NT2/D1 (cell line): ENCODE measurements at regions not wholly inside any gene's neighbourhood (a gene's known extent, or its start where the extent isn't known, plus 50 kb on each side); places are given as distances from the start of the nearest gene placed in this dataset.

Source experiments
- DNase-seq: peaks from one replicate; pipeline ENCODE4 v3.0.0-alpha.2; 2011; ENCODE audit warnings: low read depth, low spot score
- H3K27me3 ChIP-seq: 2 replicates; pipeline ENCODE4 v1.6.0; 2011; ENCODE audit warnings: mild to moderate bottlenecking; ENCODE audit not compliant: insufficient read length, insufficient read depth
- H3K36me3 ChIP-seq: 2 replicates; pipeline ENCODE4 v1.6.1; 2011; ENCODE audit warnings: mild to moderate bottlenecking, low read length, mixed read lengths; ENCODE audit not compliant: insufficient read depth, insufficient read length
- H3K4me1 ChIP-seq: 2 replicates; pipeline ENCODE4 v1.5.1; 2011; ENCODE audit not compliant: insufficient read depth, insufficient read length
- H3K4me3 ChIP-seq: 2 replicates; pipeline ENCODE4 v1.5.1; 2011; ENCODE audit warnings: low read depth; ENCODE audit not compliant: insufficient read length
- H3K9ac ChIP-seq: 2 replicates; pipeline ENCODE4 v1.6.0; 2011; ENCODE audit warnings: low read depth; ENCODE audit not compliant: insufficient read length
- H3K9me3 ChIP-seq: 2 replicates; pipeline ENCODE4 v1.5.1; 2011; ENCODE audit warnings: mild to moderate bottlenecking, low read length; ENCODE audit not compliant: insufficient read depth
- SUZ12 ChIP-seq: IDR thresholded peaks from 2 replicates; pipeline ENCODE4 v1.6.1; 2011; ENCODE audit not compliant: insufficient read length, insufficient read depth; ENCODE audit errors: extremely low read depth
- YY1 ChIP-seq: IDR thresholded peaks from 2 replicates; pipeline ENCODE4 v1.6.1; 2011; ENCODE audit not compliant: insufficient read length, insufficient read depth
- ZNF274 ChIP-seq: IDR thresholded peaks from 2 replicates; pipeline ENCODE4 v1.6.1; 2011; ENCODE audit warnings: mild to moderate bottlenecking, low read depth, low read length

- Histone ChIP-seq H3K9me3 (no peaks in the 10 kb centered on the region), H3K9ac (no peak overlapping the region), H3K36me3 (no peaks in the 10 kb centered on the region), H3K27me3 (no peaks in the 10 kb centered on the region), H3K4me3 (no peak overlapping the region), H3K4me1 (no peaks in the 10 kb centered on the region)
- no peak for DNase-seq
- no peak for TF ChIP-seq SUZ12
- TF ChIP-seq ZNF274: no peak
- no peak for TF ChIP-seq YY1
Observed at GRCh38 chr5:54695198-54695966, 177.8 kb downstream of the SNX18 start.

DNA sequence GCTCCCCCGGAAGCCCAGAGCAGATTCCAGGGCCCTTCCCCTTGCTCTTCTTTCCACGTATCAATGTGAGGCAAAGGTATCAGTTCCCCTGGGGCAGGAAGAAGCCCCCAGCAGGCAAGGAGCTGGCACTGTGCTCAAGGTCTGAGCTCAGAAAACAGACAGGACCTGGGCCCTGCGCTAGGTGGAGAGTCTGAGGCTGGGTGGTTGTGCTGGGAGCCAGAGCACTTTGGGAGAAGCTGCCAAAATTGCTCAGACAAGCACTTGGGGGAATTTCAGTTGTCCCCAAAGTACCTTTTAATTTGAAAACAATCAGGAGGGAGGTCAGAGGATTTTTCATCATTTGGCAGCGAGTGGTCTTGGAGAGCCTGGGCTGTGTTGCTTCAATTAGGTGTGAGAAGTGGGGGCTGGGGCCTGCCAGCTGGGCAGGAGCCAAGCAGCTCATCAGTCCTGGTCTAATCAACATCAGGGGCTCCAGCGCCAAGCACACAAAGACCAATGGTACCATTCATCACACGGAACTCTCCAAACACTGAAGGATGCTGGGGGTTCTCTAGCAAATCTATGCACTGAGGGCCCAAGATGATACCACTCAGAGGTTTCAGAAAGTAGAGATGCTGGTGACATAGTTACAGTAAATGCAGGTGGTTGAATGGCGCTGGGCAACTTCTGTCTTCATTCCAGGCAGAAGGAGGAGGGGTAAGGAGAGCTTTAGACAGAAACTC is 176.5 kb downstream of the SNX18 start:
- DNase-seq: no peak
- Histone ChIP-seq H3K9ac (no peak overlapping the region), H3K36me3 (no peaks in the 10 kb centered on the region), H3K4me3 (no peak overlapping the region), H3K4me1 (no peaks in the 10 kb centered on the region), H3K27me3 (no peaks in the 10 kb centered on the region), H3K9me3 (no peaks in the 10 kb centered on the region)
- TF ChIP-seq ZNF274: no peak
- no peak for TF ChIP-seq YY1
- TF ChIP-seq SUZ12: no peak

DNA sequence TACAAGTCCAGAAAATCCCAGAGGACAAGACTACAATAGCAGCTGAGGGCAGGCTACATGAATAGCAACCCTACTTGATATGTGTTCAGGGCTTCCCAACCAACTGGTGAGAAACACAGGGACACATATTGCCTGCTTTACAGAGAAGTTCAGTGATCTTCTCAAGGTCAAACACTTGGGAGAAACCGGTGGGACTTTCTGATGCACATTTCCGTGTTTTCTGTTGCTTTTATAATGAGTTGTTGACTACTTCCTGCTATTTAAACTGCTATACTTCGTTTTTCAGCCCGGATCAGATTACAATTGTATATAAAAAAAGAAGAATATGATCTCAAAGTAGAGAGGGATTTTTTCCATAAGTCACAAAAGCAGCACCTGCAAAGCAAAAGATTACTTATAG is 175.1 kb downstream of the SNX18 start:
- TF ChIP-seq ZNF274: no peak
- no peak for TF ChIP-seq SUZ12
- TF ChIP-seq YY1: no peak
- Histone ChIP-seq H3K4me3 (no peak overlapping the region), H3K36me3 (no peaks in the 10 kb centered on the region)

GRCh38 chr5:54691656-54692055 is 174.1 kb downstream of the SNX18 start:
- no peaks in the 10 kb centered on the region for H3K4me1 ChIP-seq
- no peak overlapping the region for H3K9ac ChIP-seq
- no peaks in the 10 kb centered on the region for H3K27me3 ChIP-seq
- no peak for DNase-seq
- TF ChIP-seq SUZ12 (no peak), ZNF274 (no peak), YY1 (no peak)
- no peak overlapping the region for H3K4me3 ChIP-seq
- H3K36me3 ChIP-seq: no peaks in the 10 kb centered on the region
- H3K9me3 ChIP-seq: no peaks in the 10 kb centered on the region

More for the DNA sequence above, 175.1 kb downstream of the SNX18 start:
- no peaks in the 10 kb centered on the region for H3K9me3 ChIP-seq
- DNase-seq: no peak
- H3K9ac ChIP-seq: no peak overlapping the region
- H3K4me1 ChIP-seq: no peaks in the 10 kb centered on the region
- no peaks in the 10 kb centered on the region for H3K27me3 ChIP-seq

DNA sequence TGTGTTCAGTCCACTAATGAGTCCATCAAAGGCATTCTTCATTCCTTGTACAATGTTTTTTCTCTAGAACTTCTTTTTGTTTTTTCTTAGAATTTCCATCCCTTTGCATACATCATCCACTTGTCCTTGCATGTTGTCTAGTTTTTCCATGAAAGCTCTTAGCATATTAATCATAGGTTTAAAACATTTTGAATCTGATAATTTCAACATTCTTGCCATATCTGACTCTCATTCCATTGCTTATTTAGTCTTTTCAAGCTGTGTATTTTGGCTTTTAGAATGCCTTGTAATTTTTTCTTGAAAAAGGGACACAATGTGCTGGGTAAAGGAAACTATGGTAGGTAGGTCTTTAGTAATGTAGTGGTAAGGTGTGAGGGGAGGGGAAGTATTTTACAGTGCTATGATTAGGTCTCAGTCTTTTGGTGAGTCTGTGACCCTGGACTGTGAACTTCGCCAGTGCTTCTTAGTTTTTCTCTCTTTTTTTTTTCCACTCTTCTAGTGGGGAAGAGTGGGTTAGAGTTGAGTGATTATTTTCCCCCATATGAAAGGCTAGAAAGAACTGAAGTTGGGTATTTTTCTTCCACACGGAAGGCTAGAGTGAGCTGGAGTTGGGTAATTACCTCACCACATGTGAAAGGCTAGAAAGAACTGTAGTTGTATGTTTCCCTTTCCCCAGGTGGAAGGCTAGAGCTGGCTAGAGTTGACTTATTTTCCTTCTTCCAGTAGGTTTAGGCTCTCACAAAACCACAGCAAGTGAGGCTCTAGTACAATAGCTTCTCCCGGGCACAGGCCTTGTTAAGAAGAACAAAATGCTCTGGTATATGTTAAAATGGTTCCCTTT is 172.1 kb downstream of the SNX18 start:
- no peaks in the 10 kb centered on the region for H3K36me3 ChIP-seq
- DNase-seq: no peak
- H3K4me3 ChIP-seq: no peak overlapping the region
- no peaks in the 10 kb centered on the region for H3K27me3 ChIP-seq
- H3K9ac ChIP-seq: no peak overlapping the region
- no peaks in the 10 kb centered on the region; the same call in 1 of the 2 replicates for H3K9me3 ChIP-seq
- H3K4me1 ChIP-seq: no peaks in the 10 kb centered on the region
- no peak for TF ChIP-seq YY1
- no peak for TF ChIP-seq ZNF274
- no peak for TF ChIP-seq SUZ12

GRCh38 chr5:54680998-54681397 is 163.4 kb downstream of the SNX18 start:
- H3K36me3 ChIP-seq: no peaks in the 10 kb centered on the region
- no peaks in the 10 kb centered on the region for H3K9me3 ChIP-seq
- no peak overlapping the region for H3K9ac ChIP-seq
- TF ChIP-seq YY1 (no peak), SUZ12 (no peak), ZNF274 (no peak)
- no peaks in the 10 kb centered on the region for H3K4me1 ChIP-seq
- no peak overlapping the region for H3K4me3 ChIP-seq
- DNase-seq: no peak
- no peaks in the 10 kb centered on the region for H3K27me3 ChIP-seq

DNA sequence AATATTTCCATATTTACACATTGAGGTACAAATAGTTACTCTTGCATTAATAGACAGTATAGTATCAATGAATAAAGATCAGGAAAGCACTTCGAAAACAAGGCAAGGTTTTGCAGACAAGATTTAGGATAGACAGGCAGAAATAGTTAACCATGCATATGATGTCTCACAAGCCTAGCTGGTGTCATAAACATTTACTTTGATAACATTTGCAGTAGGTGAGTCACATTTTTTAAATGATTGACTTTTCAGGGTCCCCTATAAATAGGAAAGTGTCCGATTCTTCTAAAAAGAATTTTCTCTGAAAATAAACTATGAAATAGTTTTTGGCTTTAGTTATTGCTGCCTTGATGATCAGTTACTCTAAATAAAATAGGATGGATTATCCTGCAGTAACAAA is 162.1 kb downstream of the SNX18 start:
- no peaks in the 10 kb centered on the region for H3K4me1 ChIP-seq
- TF ChIP-seq ZNF274 (no peak), YY1 (no peak), SUZ12 (no peak)
- H3K36me3 ChIP-seq: no peaks in the 10 kb centered on the region
- H3K9ac ChIP-seq: no peak overlapping the region
- no peak for DNase-seq
- no peaks in the 10 kb centered on the region for H3K27me3 ChIP-seq
- H3K4me3 ChIP-seq: no peak overlapping the region
- no peaks in the 10 kb centered on the region for H3K9me3 ChIP-seq
